ENCODE measurements at regions not wholly inside any gene's neighbourhood (a gene's known extent, or its start where the extent isn't known, plus 50 kb on each side); places are given as distances from the start of the nearest gene placed in this dataset.

GRCh38 chr3:178472941-178473340 is 63.3 kb upstream of the KCNMB2 start:
- no peak for TF ChIP-seq CTCF (IDR thresholded peaks at IDR 0.05; ENCODE audit: low read depth, low read length, poor library complexity, severe bottlenecking)
- no peak for TF ChIP-seq EZH2phosphoT487 (IDR thresholded peaks at IDR 0.05; ENCODE audit: borderline replicate concordance, low read length)
